HEK293 (cell line): ENCODE measurements at regions not wholly inside any gene's neighbourhood (a gene's known extent, or its start where the extent isn't known, plus 50 kb on each side); places are given as distances from the start of the nearest gene placed in this dataset.

Experiments used
- CTCF ChIA-PET: fragments of 350-600 bp; formaldehyde crosslinking; extraction: SDS; loops from one replicate; lab custom pipeline; 2021; ENCODE audit warnings: antibody characterized with exemption; lab: Yijun Ruan, JAX
- POLR2A ChIA-PET: fragments of 300-600 bp; formaldehyde crosslinking; extraction: SDS; loops from one replicate; lab custom pipeline; 2020; ENCODE audit warnings: antibody characterized with exemption, inconsistent platforms; lab: Yijun Ruan, JAX
- H3K27ac ChIP-seq: fragments of 200-500 bp; sonication (Bioruptor generic); 2 replicates; pipeline ENCODE4 v1.5.1; 2014; ENCODE audit warnings: low read depth, low read length, control low read depth, inconsistent platforms; ENCODE audit errors: extremely low read depth
- H3K36me3 ChIP-seq, 2 experiments: fragments of 200-500 bp in 1 of 2; sonication (Bioruptor generic) in 1 of 2; 1 replicate in 1 of 2; 2 replicates in 1 of 2; pipeline ENCODE4 v1.5.1; 2014 to 2017; ENCODE audit warnings: inconsistent platforms in 2 of 2, low read length in 2 of 2; ENCODE audit not compliant: control insufficient read depth in 2 of 2, insufficient read depth in 1 of 2
- H3K4me1 ChIP-seq: fragments of 200-500 bp; sonication (Bioruptor generic); 2 replicates; pipeline ENCODE4 v1.5.1; 2014; ENCODE audit warnings: mild to moderate bottlenecking, low read length, inconsistent platforms; ENCODE audit not compliant: control insufficient read depth, insufficient read depth
- H3K4me3 ChIP-seq: 2 replicates; pipeline ENCODE4 v1.5.1; 2011; ENCODE audit warnings: low read depth, mild to moderate bottlenecking, control low read depth, low read length, moderate library complexity
- H3K9me3 ChIP-seq: fragments of 200-500 bp; sonication (Bioruptor generic); 2 replicates; pipeline ENCODE4 v1.5.1; 2014; ENCODE audit warnings: low read depth, low read length, inconsistent platforms; ENCODE audit not compliant: control insufficient read depth, insufficient read depth
- EGR2 ChIP-seq: fragments of 450-650 bp; formaldehyde crosslinking; IDR thresholded peaks from 2 replicates; pipeline ENCODE4 v1.5.1; 2016; ENCODE audit warnings: low read depth, missing biosample characterization, missing genetic modification characterization
- MZF1 ChIP-seq: fragments of 450-650 bp; formaldehyde crosslinking; IDR thresholded peaks from 2 replicates; pipeline ENCODE4 v1.5.1; 2017; ENCODE audit warnings: missing biosample characterization, missing genetic modification characterization, borderline replicate concordance
- OVOL3 ChIP-seq: fragments of 450-650 bp; formaldehyde crosslinking; IDR thresholded peaks from 2 replicates; pipeline ENCODE4 v1.5.1; 2016; ENCODE audit warnings: missing biosample characterization, missing genetic modification characterization
- PRDM1 ChIP-seq: fragments of 450-650 bp; formaldehyde crosslinking; IDR thresholded peaks from 2 replicates; pipeline ENCODE4; 2016; ENCODE audit warnings: missing biosample characterization, missing genetic modification characterization
- ZBTB7A ChIP-seq: fragments of 450-650 bp; formaldehyde crosslinking; IDR thresholded peaks from 2 replicates; pipeline ENCODE4 v1.5.1; 2016; ENCODE audit warnings: low read depth, missing biosample characterization, missing genetic modification characterization
- ZBTB8A ChIP-seq: fragments of 450-650 bp; formaldehyde crosslinking; IDR thresholded peaks from 2 replicates; pipeline ENCODE4 v1.5.1; 2016; ENCODE audit warnings: missing biosample characterization, missing genetic modification characterization
- ZNF132 ChIP-seq: fragments of 450-650 bp; formaldehyde crosslinking; IDR thresholded peaks from 2 replicates; pipeline ENCODE4 v1.5.1; 2017; ENCODE audit warnings: missing biosample characterization, missing genetic modification characterization, borderline replicate concordance
- ZNF133 ChIP-seq: fragments of 450-650 bp; formaldehyde crosslinking; IDR thresholded peaks from 2 replicates; pipeline ENCODE4 v1.5.1; 2016; ENCODE audit warnings: missing biosample characterization, missing genetic modification characterization
- ZNF157 ChIP-seq: fragments of 450-650 bp; formaldehyde crosslinking; IDR thresholded peaks from 2 replicates; pipeline ENCODE4 v1.5.1; 2016; ENCODE audit warnings: missing biosample characterization, missing genetic modification characterization
- ZNF2 ChIP-seq: fragments of 450-650 bp; formaldehyde crosslinking; IDR thresholded peaks from 2 replicates; pipeline ENCODE4 v1.5.1; 2016; ENCODE audit warnings: missing biosample characterization, missing genetic modification characterization
- ZNF23 ChIP-seq: fragments of 450-650 bp; formaldehyde crosslinking; IDR thresholded peaks from 2 replicates; pipeline ENCODE4 v1.5.1; 2016; ENCODE audit warnings: missing biosample characterization, missing genetic modification characterization, borderline replicate concordance
- ZNF341 ChIP-seq: fragments of 450-650 bp; formaldehyde crosslinking; IDR thresholded peaks from 2 replicates; pipeline ENCODE4; 2016; ENCODE audit warnings: low read depth, missing biosample characterization, missing genetic modification characterization
- ZNF354C ChIP-seq: fragments of 450-650 bp; formaldehyde crosslinking; IDR thresholded peaks from 2 replicates; pipeline ENCODE4 v1.5.1; 2016; ENCODE audit warnings: missing biosample characterization, missing genetic modification characterization, low read depth, borderline replicate concordance
- ZNF404 ChIP-seq: fragments of 450-650 bp; formaldehyde crosslinking; IDR thresholded peaks from 2 replicates; pipeline ENCODE4 v1.5.1; 2017; ENCODE audit warnings: missing biosample characterization, missing genetic modification characterization
- ZNF426 ChIP-seq: fragments of 450-650 bp; formaldehyde crosslinking; IDR thresholded peaks from 2 replicates; pipeline ENCODE4 v1.5.1; 2017; ENCODE audit warnings: missing biosample characterization, missing genetic modification characterization, mild to moderate bottlenecking, inconsistent platforms, moderate library complexity
- ZNF610 ChIP-seq: fragments of 450-650 bp; formaldehyde crosslinking; IDR thresholded peaks from 2 replicates; pipeline ENCODE4 v1.5.1; 2016; ENCODE audit warnings: missing biosample characterization, missing genetic modification characterization, borderline replicate concordance
- ZNF624 ChIP-seq: fragments of 450-650 bp; formaldehyde crosslinking; IDR thresholded peaks from 2 replicates; pipeline ENCODE4 v1.5.1; 2017; ENCODE audit warnings: missing biosample characterization, missing genetic modification characterization
- ZNF670 ChIP-seq: fragments of 450-650 bp; formaldehyde crosslinking; IDR thresholded peaks from 2 replicates; pipeline ENCODE4 v1.5.1; 2016; ENCODE audit warnings: missing biosample characterization, missing genetic modification characterization, low read depth
- ZNF677 ChIP-seq: fragments of 450-650 bp; IDR thresholded peaks from 2 replicates; pipeline ENCODE4 v1.5.0; 2018; ENCODE audit warnings: missing biosample characterization, mild to moderate bottlenecking, missing genetic modification characterization, moderate library complexity
- ZNF776 ChIP-seq: fragments of 450-650 bp; formaldehyde crosslinking; IDR thresholded peaks from 2 replicates; pipeline ENCODE4 v1.5.0; 2017; ENCODE audit warnings: missing biosample characterization, missing genetic modification characterization, borderline replicate concordance
- ZNF777 ChIP-seq: fragments of 450-650 bp; formaldehyde crosslinking; IDR thresholded peaks from 2 replicates; pipeline ENCODE4 v1.5.1; 2017; ENCODE audit warnings: missing biosample characterization, missing genetic modification characterization, borderline replicate concordance
- ZNF830 ChIP-seq: fragments of 450-650 bp; IDR thresholded peaks from 2 replicates; pipeline ENCODE4 v1.5.0; 2018; ENCODE audit warnings: missing biosample characterization, missing genetic modification characterization, low read depth, mild to moderate bottlenecking, moderate library complexity
- ZNF837 ChIP-seq: fragments of 450-650 bp; formaldehyde crosslinking; IDR thresholded peaks from 2 replicates; pipeline ENCODE4 v1.5.1; 2016; ENCODE audit warnings: missing biosample characterization, missing genetic modification characterization
- ZSCAN5A ChIP-seq: fragments of 450-650 bp; formaldehyde crosslinking; IDR thresholded peaks from 2 replicates; pipeline ENCODE4 v1.5.1; 2016; ENCODE audit warnings: missing biosample characterization, missing genetic modification characterization
- TF ChIP-seq, protein P1 (sequence below): fragments of 450-650 bp; formaldehyde crosslinking; IDR thresholded peaks from 2 replicates; pipeline ENCODE4 v1.5.1; 2017; ENCODE audit warnings: missing biosample characterization, missing genetic modification characterization
- TF ChIP-seq, protein P2 (sequence below): IDR thresholded peaks from 2 replicates; pipeline ENCODE4 v1.6.1; 2011; ENCODE audit warnings: mild to moderate bottlenecking, low read depth, low read length, borderline replicate concordance

- H3K27ac ChIP-seq, result no peak overlapping the region
- POLR2A ChIA-PET, result no interaction called here
- CTCF ChIA-PET, result no interaction called here
Observed at GRCh38 chr4:1466034-1466862, 60.0 kb upstream of the NKX1-1 start.

DNA sequence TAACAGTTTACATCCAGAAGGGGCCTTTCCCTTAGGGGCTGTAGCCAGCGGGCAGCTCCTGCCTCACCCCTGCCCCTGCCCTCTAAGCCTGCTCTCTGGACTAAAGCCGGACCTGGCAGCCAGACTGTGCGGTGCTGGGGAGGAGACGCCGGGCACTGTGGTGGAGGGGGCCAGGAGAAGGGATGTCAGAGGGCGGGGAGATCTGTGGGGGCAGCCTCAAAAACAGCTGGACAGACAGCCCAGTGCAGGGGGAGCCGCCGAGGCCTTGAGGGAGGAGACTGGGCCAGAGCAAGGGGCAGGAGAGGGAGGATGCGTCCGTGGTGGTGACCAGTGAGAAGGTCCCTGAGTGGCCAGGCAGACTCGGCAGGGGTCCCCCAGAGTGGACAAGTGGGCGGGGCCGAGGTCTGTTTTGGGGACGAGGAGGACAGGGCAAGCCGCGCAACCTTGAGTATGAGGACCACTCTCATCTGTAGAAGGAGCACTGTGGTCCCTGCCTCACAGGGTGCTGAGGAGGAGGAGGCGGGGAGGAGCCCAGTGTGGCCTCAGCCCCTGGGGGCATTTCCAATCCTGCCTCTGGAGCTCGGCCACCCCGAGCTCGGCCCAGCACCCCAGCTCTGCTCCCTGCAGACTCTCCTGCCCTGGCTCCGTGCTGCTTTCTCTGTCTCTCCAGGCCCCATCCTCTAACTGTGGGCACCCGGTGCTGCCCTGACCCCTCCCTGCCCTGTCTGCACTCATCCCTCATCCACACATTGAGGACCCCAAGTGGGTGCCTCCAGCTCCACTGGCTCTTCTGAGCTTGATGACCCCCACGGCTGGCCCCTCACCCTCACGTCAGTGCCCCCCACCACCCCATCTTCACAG is 59.2 kb upstream of the NKX1-1 start:
- no peaks in the 10 kb centered on the region for H3K9me3 ChIP-seq
- ChIA-PET CTCF (no interaction called here), POLR2A (no interaction called here)
- no peak overlapping the region for H3K4me3 ChIP-seq
- no peaks in the 10 kb centered on the region for H3K36me3 ChIP-seq
- TF ChIP-seq ZNF132 (tag by site-specific recombination), result no peak
- no peak for TF ChIP-seq ZNF624 (tag by site-specific recombination)
- TF ChIP-seq ZNF426 (tag by site-specific recombination), result no peak
- no peak for TF ChIP-seq ZNF2 (tag by site-specific recombination)
- no peak for TF ChIP-seq ZNF610
- no peak for TF ChIP-seq OVOL3
- TF ChIP-seq ZNF157 (tag by site-specific recombination), result no peak
- TF ChIP-seq ZNF776 (tag by site-specific recombination), result no peak
- TF ChIP-seq ZNF830 (tag by site-specific recombination), result no peak
- no peak for TF ChIP-seq ZNF677 (tag by site-specific recombination)
- TF ChIP-seq ZNF837 (tag by site-specific recombination), result no peak
- no peak for TF ChIP-seq PRDM1
- H3K4me1 ChIP-seq, result no peaks in the 10 kb centered on the region
- no peak overlapping the region for H3K27ac ChIP-seq

More at GRCh38 chr4:1466034-1466862, 60.0 kb upstream of the NKX1-1 start:
- H3K4me3 ChIP-seq, result no peak overlapping the region
- H3K9me3 ChIP-seq, result no peaks in the 10 kb centered on the region
- H3K4me1 ChIP-seq, result no peaks in the 10 kb centered on the region
- no peaks in the 10 kb centered on the region for H3K36me3 ChIP-seq
- TF ChIP-seq ZNF404 (tag by site-specific recombination) (no peak), ZNF23 (tag by site-specific recombination) (no peak), EGR2 (no peak), ZNF777 (tag by site-specific recombination) (no peak), MZF1 (tag by site-specific recombination) (no peak), ZNF670 (tag by site-specific recombination) (no peak), ZSCAN5A (tag by site-specific recombination) (no peak), ZNF133 (tag by site-specific recombination) (no peak), ZBTB7A (tag by site-specific recombination) (no peak), ZNF354C (tag by site-specific recombination) (no peak), ZNF341 (tag by site-specific recombination) (no peak), ZBTB8A (tag by site-specific recombination) (no peak)
- TF ChIP-seq, protein P1, sequence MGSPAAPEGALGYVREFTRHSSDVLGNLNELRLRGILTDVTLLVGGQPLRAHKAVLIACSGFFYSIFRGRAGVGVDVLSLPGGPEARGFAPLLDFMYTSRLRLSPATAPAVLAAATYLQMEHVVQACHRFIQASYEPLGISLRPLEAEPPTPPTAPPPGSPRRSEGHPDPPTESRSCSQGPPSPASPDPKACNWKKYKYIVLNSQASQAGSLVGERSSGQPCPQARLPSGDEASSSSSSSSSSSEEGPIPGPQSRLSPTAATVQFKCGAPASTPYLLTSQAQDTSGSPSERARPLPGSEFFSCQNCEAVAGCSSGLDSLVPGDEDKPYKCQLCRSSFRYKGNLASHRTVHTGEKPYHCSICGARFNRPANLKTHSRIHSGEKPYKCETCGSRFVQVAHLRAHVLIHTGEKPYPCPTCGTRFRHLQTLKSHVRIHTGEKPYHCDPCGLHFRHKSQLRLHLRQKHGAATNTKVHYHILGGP (tag by site-specific recombination), result no peak
- TF ChIP-seq, protein P2, sequence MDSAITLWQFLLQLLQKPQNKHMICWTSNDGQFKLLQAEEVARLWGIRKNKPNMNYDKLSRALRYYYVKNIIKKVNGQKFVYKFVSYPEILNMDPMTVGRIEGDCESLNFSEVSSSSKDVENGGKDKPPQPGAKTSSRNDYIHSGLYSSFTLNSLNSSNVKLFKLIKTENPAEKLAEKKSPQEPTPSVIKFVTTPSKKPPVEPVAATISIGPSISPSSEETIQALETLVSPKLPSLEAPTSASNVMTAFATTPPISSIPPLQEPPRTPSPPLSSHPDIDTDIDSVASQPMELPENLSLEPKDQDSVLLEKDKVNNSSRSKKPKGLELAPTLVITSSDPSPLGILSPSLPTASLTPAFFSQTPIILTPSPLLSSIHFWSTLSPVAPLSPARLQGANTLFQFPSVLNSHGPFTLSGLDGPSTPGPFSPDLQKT, result no peak
- TF ChIP-seq, all 188 proteins: peak for 0
